ENCODE measurements at regions not wholly inside any gene's neighbourhood (a gene's known extent, or its start where the extent isn't known, plus 50 kb on each side); places are given as distances from the start of the nearest gene placed in this dataset.
"Not testable (repeated sequence)": the region's sequence is repeated elsewhere in the genome, so short reads cannot be mapped to it uniquely, and the experiment has no call there.

DNA sequence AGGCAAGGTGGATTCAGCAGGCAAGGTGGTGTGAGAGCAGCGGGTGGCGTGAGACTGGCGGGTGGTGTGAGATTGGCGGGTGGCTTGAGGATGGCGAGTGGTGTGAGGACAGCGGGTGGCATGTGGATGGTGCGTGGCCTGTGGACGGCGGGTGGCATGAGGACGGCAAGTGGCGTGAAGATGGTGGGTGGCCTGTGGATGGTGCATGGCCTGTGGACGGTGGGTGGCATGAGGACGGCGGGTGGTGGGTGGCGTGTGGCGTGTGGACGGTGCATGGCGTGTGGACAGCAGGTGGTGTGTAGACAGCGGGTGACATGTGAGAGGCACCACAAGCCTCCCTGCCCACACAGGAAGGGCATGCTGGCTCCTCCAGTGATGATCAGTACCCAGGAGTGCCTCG, 186.9 kb upstream of the SALL3 start:
- no peak for DNase-seq (ENCODE audit: low read depth)

DNA sequence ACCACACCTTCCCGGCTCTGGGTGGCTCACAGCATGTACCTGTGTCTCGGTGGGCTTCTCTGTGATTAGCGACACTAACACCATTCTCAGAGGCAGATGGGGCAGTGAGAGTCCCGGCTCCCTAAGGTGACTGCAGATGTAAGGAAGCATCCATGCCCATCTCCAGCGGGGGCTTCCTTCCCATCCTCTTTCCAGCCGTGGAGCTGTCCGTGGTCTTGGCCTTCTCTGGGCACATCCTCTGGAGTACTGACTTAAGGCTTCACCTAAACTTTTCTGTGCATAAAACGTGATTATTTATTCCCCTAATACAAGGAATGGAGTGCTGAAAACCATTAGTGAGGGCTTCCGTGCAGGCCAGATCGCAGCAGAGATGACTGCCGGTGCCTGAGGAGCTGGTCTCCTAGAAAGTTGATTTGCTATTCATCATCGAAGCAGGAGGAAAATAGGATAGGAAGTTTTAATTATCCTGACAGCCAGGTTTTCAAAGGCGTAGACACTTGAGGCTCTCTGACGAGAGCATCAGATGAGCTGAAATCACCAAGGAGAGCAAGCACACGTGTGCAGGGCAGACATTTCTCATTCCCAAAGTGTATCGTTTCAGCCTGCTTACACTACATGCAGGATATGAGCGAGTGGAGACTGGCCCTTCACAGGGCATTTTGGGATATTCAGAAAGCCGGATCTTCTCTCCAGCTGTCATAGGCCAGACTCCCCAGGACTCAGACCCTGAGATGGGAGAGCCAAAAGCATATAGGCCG, 186.1 kb upstream of the SALL3 start:
- no peak for DNase-seq (ENCODE audit: low read depth)

DNA sequence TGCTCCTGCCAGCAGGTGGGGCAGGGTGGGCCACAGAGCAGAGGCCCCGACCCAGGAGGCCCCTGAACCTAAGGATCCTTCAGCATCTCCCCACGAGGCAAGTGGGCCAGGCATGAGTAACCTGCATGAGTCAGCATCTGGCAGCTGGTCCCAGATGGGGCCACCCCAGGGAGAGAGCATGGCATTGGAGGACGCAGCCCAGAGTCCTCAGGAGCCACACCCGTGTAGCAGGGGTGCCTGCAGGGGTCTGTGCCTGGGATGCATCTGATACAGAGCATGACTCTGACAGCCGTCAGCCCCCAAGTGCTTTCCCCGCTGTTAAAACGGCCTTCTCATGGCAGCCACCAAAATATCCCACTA, 185.6 kb upstream of the SALL3 start:
- no peak for DNase-seq (ENCODE audit: low read depth)

DNA sequence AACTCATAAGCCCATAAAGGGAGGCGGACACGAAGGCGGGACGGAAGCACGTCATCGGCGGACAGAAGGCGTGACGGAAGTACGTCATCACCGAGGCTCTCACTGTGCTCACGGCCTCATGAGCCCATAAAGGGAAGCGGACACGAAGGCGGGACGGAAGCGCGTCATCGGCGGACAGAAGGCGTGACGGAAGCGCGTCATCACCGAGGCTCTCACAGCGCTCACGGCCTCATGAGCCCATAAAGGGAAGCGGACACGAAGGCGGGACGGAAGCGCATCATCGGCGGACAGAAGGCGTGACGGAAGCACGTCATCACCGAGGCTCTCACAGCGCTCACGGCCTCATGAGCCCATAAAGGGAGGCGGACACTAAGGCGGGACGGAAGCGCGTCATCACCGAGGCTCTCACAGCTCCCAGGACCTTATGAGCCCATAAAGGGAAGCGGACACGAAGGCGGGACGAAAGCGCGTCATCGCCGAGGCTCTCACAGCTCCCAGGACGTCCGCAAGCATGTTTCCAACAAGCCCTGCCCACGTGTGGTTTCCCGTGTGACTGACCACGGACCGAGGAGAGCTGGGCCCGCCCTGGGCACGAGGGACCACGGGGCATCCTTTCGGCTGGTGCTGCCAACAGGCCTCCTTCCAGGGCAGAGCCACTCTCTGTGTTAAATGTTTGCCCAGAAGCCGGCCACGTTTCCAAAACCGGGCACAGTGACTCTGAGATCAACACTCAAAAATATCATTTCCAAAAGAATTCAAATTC, 182.7 kb upstream of the SALL3 start:
- DNase-seq (ENCODE audit: low read depth): no peak

DNA sequence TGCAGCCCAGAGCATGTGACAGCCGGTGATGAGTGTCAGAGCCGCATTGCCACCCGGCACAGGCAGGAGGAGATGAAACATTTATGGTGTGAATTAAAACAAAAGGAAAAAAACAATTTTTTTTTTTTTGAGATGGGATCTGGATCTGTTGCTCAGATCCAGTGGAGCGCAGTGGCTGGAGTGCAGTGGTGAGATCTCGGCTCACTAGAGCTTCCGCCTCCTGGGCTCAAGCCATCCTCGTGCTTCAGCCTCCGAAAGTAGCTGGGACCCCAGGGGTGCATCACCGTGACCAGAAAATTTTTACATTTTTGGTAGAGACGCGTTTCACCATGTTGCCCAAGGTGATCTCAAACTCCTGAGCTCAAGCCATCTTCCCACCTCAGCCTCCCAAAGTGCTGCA, 182.1 kb upstream of the SALL3 start:
- DNase-seq (ENCODE audit: low read depth): no peak

DNA sequence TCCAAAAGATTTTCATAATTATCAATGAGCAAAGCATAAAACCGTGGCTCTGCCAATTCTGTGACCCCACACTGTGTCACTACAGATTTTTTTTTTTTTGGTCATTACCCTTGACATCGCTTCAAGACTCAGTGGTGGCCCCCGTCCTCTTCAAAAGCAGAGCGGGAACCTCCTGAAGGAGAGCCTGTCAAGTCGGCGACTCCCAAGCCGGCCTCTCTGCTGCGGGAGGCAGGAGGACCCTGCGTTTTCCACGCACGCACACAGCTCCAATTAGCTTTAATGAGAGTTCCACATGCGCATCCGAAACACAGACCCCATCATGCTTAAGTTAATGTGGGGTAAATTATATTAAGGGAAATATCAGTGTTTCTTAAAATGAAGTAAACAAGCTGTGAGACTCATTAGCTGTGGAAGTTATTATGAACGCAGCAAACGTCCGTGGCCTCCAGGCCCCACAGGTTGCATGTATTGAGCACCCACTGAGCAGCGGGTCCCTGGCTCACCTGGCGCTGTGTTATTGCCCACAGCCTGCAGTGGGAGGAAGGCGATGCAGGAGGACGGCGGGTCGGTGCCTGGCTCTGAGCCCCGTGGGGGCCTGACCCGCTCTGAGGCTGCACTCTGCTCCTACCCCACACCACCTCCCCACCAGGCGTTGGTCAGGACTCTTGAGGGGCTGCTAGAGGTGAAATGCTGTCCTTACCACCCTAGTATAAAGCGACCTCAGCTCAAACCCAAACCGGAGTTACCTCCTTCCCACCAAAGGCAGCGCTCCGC, 181.0 kb upstream of the SALL3 start:
- no peak for DNase-seq (ENCODE audit: low read depth)

DNA sequence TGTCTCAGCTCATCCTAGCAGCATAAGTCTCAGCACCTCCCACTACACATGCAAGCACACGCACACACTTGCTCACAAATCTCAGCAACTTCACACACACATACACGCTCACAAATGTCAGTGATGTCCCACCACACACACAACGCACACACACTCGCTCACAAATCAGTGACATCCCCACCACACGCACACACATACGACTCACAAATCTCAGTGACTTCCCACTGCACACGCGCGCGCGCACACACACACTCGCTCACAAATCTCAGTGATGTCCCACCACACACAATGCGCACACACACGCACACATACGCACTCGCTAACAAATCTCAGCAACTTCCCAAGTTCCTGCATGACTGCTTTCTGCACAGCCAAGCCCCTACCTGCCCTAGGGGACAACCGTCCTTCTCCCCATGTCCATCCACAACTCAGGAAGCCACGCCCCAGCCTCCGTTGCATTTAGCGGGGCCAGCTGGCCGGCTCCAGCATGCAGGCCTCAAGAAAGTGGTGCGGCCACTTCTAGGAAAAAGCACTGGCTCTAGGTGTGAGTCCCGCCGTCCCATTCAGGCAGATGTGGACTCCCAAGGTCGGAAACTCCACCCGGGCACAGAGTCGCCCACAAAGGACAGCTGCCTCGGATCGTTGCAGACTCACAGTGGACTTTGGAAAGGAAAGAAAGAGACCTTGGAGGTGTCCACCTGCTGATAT, 180.1 kb upstream of the SALL3 start:
- no peak for DNase-seq (ENCODE audit: low read depth)

DNA sequence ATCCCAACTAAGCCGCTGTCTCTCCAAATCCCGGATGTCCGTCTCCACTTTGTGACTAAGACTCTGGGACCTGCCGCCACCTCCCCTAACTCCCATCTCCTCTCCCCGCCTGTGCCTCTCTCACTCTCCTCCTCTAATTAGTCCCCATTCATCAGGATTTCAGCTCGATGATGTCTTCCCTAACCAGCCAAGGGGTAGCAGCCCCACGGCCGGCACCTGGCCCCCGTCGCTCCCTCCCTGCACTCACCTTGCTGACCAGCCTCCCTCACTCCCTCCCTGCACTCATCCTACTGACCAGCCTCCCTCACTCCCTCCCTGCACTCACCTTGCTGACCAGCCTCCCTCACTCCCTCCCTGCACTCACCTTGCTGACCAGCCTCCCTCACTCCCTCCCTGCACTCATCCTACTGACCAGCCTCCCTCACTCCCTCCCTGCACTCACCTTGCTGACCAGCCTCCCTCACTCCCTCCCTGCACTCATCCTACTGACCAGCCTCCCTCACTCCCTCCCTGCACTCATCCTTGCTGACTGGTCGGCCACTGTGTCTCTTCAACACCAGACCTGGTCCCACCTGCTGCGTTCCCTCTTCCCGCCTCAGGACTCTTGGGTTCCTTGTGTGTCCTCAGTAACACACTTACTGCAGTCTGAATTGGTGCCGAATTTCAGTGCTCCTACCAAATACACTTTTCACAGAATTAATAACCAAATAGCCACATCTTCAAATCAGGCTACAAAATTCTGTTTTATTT, 179.3 kb upstream of the SALL3 start:
- DNase-seq (ENCODE audit: low read depth): not testable (repeated sequence)

DNA sequence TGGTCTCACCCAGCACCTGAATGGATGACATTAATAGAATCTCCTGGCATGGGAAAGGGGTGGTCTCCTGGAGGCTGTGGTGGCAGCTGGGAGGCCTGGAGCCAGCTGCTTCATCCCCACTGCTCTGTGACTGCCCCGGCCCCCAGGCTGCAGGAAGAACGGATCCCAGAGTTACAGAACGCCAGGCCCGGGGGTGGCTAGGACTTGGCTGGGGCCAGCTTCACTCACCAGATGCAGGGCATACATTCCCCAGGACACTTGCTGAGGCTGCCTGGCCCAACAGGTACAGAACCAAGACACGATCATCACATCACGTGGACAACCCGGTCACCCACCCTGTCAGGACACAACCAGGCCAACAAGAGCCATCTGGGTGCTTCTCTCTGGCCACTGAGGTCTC, 178.6 kb upstream of the SALL3 start:
- DNase-seq (ENCODE audit: low read depth): no peak

DNA sequence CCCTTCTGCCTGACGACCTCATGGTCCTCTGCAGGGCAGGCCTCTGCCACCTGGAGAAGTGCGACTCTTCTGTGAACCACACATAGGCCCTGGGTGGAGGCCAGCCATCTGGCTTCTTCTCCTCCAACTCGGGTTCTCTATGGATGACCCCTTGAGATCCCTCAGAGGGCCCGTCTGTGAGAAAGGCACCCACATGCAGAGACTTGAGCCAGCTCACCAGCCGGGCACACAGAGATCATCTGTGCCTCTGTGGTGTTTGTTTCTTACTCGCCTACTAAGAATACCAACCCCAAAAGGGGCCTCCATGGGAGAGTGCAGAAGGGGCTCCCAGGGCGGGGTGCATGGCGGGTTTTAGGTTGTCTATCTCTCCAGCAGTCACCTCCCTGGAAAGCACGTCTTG, 176.5 kb upstream of the SALL3 start:
- DNase-seq (ENCODE audit: low read depth): no peak

DNA sequence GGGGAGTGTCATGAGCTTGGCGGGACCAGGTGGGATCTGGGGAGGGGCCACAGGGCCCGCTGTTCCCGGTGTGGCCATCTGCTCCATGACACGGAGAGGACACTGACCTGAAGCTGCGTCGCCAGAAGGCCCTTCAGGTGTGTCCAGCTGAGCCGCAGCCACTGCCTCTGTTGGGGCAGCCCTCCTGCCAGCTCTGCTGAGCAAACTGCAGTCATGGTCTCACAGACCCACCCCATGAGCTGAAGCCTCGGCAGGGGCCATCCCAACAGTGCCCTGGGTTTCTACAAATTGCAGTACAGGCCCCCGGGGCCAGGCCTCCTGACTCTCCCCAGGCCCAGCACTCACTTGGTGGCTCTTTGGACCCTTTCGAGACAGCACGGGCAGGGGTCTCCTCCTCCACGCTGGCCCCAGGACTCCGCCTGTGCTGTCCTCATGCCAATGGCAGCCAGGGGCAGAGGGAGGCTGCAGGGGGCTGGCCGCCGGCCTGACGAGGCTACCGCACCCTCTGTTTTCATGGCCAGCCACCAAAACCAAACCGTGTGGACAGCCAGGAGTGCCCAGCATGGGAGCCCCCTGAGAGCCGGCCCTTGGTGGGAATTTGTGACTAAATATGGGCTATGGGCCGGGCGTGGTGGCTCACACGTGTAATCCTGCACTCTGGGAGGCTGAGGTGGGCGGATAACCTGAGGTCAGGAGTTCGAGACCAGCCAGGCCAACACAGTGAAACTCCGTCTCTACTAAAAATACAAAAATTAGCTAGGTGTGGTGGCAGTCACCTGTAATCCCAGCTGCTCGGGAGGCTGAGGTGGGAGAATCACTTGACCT, 175.2 kb upstream of the SALL3 start:
- no peak for DNase-seq (ENCODE audit: low read depth)

DNA sequence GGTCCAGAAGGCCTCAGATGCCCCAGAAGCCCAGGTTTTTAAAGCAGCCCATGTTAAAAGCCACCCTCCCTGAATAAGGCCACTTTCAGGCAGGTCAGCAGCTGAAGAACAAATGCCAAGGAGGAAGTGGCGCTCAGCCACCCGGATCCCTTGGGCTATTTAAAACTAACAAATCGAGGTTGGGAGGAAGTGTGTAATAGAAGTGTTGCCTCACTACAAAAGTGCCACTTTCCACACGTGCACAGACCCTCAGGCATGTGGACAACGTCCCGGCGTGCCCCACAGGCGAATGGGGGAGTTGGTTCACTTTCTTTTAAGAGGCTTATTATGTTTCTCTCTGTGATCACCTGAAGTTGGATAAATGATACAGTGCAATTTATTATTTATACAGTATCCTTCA, 173.8 kb upstream of the SALL3 start:
- no peak for DNase-seq (ENCODE audit: low read depth)

DNA sequence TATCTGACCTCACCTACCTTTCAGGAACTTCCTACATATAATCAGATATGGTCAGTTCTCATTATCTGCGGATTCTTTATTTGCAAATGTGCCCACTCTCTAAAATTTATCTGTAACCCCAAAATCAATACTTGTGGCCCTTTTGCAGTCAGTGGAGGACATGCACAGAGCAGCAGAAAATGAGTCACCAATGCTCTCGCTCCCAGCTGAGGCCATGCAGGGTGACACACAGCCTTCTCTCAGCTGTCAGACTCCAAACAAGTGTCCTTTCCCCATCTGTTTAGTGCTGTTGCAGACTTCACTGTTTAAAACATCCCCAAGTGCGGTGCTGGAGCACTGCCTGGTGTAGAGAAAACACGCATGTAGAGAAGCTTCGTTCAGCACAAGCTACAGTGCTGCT, 171.9 kb upstream of the SALL3 start:
- DNase-seq (ENCODE audit: low read depth): no peak

DNA sequence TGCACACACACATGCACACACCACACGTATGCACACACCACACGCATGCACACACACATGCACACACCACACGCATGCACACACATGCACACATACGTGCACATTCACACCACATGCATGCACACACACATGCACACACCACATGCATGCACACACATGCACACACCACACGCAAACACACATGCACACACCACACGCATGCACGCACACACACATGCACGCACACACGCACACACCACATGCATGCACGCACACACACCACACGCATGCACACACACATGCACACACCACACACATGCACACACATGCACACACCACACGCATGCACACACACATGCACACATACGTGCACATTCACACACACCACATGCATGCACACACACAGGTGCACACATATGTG, 169.8 kb upstream of the SALL3 start:
- DNase-seq (ENCODE audit: low read depth): no peak

DNA sequence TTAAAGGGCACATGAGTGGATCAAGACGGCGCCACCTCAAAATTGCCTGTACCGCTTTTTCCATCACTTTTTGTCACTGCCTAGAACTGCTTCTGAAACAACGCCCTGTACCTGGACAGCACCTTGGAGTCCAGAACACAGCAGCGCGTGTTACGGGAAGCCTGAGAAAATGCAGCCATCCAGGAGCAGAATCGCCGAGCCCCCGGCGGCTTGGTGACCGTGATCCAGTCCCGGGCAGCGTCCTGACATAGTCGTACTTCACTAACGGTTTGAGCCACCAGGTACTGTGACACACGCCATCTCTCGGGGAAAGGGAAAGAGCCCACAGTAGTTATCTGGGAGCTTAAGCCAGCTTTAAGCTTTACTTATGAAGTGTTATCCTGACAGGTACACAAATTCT, 168.9 kb upstream of the SALL3 start:
- no peak for DNase-seq (ENCODE audit: low read depth)

DNA sequence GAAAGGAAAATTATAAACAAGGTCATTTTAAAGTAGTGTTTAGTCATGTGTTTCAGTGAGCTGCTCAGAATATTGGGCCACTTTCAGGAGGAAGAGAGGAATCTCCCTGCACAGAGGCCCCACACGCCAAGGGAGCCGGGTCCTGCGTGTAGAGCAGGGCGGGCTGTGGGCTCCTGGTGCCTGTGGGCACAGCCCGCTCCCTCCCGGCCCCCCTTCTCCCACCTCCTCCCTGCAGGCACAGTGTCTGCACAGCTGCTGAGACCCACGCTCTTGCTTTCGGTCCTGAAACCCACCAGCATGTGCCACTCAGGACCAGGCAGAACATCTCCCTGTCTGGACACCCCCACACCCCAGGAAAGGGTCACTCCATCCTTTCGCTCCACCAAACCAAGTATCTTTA, 167.6 kb upstream of the SALL3 start:
- DNase-seq (ENCODE audit: low read depth): no peak

DNA sequence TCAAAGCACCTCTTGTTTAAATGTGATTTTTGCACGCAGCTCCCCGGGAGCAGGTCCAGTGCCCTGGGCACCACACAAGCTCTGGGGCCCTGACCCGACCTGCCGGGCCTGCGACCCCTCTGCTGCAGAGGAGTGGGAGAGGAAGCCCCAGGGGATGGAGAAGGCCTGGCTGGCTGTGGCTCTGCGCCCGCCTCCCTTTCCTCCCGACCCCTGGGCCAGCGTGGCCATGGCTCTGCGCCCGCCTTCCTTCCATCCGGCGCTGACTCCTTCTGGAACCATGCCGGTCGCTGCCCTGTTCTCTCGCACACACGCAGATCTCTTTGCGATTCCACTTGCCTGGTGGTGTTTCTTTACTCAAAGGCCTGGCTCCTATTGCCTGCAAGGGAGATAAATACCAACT, 166.5 kb upstream of the SALL3 start:
- DNase-seq (ENCODE audit: low read depth): no peak

DNA sequence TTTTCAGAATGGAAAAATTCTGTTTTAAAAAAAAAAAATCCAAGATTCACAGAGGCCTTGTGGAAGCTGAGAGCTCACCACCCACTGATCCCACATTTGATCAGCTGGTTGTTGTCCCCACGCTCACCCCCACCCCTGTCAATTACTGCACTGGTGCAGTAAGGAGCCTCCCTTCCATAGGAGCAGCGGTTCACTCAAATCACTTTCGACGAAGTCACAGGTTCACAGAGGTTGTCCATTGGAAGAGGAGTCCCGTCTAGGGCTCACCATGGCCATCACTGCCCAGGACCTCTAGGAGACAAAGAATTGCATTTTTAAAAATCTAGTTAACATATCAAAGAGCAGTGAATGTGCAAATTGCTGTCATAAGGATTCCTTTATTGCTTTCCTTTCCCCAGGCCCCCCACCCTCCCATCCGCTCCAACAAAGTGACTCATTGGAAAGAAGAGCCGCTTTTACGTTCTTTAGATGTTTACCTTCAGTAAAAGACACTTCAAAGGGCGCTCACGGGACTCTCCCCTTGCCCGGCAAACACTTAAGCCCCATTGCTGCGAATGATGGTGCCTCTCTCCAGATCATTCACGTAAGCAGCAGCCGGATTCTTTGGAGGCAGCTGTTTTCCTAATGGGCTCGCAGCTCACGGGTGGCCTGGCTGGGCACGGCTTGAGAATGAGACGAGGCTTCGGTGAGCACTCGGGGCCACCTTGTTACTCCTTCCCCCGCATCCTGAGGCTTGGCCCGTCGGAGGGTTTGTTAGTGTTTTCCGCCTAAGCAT, 165.5 kb upstream of the SALL3 start:
- no peak for DNase-seq (ENCODE audit: low read depth)

DNA sequence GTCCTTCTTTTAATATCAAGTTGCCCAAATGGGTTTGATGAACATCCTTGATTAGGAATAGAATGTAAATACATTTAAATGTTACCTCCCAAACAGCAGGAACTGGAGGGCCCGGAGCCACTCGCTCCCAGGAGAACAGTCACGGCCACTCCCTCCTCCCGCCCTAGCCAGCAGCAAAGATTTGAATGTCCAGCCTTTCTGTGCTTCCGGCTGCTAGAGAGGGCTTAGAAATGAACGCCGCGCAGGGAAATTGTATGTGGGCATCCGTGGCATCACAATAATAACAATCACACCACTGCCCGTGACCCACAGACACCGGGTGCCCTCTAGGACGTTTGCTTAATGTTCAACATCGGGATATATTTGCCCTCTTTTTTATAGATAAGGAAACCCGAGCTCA, 164.9 kb upstream of the SALL3 start:
- DNase-seq (ENCODE audit: low read depth): no peak

DNA sequence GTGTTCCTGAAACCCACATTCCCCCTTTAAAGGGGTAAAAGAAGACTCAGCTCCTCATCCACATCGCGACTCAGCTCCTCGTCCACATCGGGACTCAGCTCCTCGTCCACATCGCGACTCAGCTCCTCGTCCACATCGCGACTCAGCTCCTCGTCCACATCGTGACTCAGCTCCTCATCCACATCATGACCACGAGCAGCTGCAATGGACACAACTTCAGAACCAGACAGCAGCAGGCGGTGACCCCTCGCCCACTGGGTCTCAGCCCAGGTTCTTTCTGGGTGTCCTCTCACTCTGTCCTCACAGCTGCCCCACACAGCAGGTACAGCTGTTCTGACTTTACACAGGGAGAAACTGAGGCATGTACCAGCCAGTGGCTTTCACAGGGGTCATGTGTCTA, 163.5 kb upstream of the SALL3 start:
- DNase-seq (ENCODE audit: low read depth): no peak

Measured in amniotic epithelial cell (primary cell).